ENCODE measurements at regions not wholly inside any gene's neighbourhood (a gene's known extent, or its start where the extent isn't known, plus 50 kb on each side); places are given as distances from the start of the nearest gene placed in this dataset.

DNA sequence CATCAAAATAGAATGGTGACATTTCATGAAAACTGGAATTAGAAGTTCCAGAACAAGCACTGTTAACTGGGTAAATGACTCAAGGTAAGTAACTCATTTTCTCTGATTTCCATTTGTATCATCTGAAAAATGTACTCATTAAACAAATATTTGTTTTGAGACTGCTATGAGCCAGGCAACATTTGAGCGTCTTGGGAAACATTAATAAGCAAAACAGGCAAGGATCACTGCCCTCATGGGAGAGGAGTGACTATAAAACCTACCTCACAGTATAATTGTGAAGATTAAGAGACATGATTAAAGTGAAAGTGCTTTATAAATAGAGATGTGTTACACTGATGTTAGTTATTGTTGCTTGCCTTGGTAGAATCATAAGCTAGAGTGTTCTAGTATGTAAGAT is 711.8 kb upstream of the UBE2E2 start:
- H2BK15ac ChIP-seq (ENCODE audit: low read length), result no peak overlapping the region
- H3K27ac ChIP-seq (ENCODE audit: low read depth, low read length), result no peak overlapping the region
- H2AK5ac ChIP-seq (ENCODE audit: low read depth, low read length), result no peak overlapping the region
- no peak overlapping the region for H3K56ac ChIP-seq (replicated peaks; ENCODE audit: insufficient read length, low read depth, low read length)
- no peaks in the 10 kb centered on the region; the same call in 1 of the 2 replicates for H3K23me2 ChIP-seq (ENCODE audit: low read depth, low read length)
- WGBS, 2 experiments (ENCODE audit: extremely low coverage in 1 of 2, insufficient coverage in 1 of 2, insufficient read length in 1 of 2, insufficient replicate concordance in 2 of 2, low coverage in 1 of 2, low lambda C conversion rate in 2 of 2, missing lambda C conversion rate in 1 of 2), result 92% methylated on average over 1 of the region's 1 CpG; no CpG with 5 or more reads in 1 of the 2 experiments
- H3K79me2 ChIP-seq (ENCODE audit: control insufficient read depth in 1 of 2, insufficient read depth in 2 of 2, low read length in 2 of 2), result no peaks in the 10 kb centered on the region
- no peaks in the 10 kb centered on the region for H4K20me1 ChIP-seq (replicated peaks in 1 of 2; ENCODE audit: control insufficient read depth in 1 of 2, insufficient read depth in 2 of 2, low read length in 2 of 2)
- no peak overlapping the region for H4K5ac ChIP-seq (ENCODE audit: insufficient read length, low read depth, low read length)
- no peak overlapping the region for H4K8ac ChIP-seq (ENCODE audit: extremely low read depth, insufficient read depth, low read length)
- FAIRE-seq (no peak), DNase-seq (ENCODE audit: low read depth in 1 of 2, low spot score in 2 of 2) (no peak)
- no peaks in the 10 kb centered on the region for H3K36me3 ChIP-seq (ENCODE audit: control insufficient read depth in 2 of 4, insufficient read depth in 4 of 4, low read length in 3 of 4)
- H3K18ac ChIP-seq (ENCODE audit: extremely low read depth, low read length), result no peak overlapping the region
- H3K14ac ChIP-seq (ENCODE audit: insufficient read length), result no peak overlapping the region
- H2BK12ac ChIP-seq (ENCODE audit: low read depth, low read length), result no peak overlapping the region
- POLR2A ChIA-PET (ENCODE audit: partially characterized antibody), result no interaction called here
- H3K4ac ChIP-seq (replicated peaks; ENCODE audit: insufficient read length, low read depth, low read length), result no peak overlapping the region
- TF ChIP-seq RNF2 (IDR thresholded peaks at IDR 0.05; ENCODE audit: borderline replicate concordance, low read depth, low read length, missing control alignments, poor library complexity, severe bottlenecking) (no peak), NRF1 (IDR thresholded peaks at IDR 0.05; ENCODE audit: low read depth, low read length) (no peak), KDM1A (IDR thresholded peaks at IDR 0.05; ENCODE audit: borderline replicate concordance, low read length) (no peak), SP4 (IDR thresholded peaks at IDR 0.05; ENCODE audit: low read length) (no peak), MAFK (IDR thresholded peaks at IDR 0.05; ENCODE audit: low read depth, low read length) (no peak), POLR2AphosphoS5 (IDR thresholded peaks at IDR 0.05; ENCODE audit: low read depth, low read length) (no peak)
- TF ChIP-seq, protein P1, sequence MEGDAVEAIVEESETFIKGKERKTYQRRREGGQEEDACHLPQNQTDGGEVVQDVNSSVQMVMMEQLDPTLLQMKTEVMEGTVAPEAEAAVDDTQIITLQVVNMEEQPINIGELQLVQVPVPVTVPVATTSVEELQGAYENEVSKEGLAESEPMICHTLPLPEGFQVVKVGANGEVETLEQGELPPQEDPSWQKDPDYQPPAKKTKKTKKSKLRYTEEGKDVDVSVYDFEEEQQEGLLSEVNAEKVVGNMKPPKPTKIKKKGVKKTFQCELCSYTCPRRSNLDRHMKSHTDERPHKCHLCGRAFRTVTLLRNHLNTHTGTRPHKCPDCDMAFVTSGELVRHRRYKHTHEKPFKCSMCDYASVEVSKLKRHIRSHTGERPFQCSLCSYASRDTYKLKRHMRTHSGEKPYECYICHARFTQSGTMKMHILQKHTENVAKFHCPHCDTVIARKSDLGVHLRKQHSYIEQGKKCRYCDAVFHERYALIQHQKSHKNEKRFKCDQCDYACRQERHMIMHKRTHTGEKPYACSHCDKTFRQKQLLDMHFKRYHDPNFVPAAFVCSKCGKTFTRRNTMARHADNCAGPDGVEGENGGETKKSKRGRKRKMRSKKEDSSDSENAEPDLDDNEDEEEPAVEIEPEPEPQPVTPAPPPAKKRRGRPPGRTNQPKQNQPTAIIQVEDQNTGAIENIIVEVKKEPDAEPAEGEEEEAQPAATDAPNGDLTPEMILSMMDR (IDR thresholded peaks at IDR 0.05; ENCODE audit: control extremely low read depth in 1 of 3, insufficient read depth in 1 of 3, low read depth in 1 of 3, low read length in 3 of 3), result no peak
- no peaks in the 10 kb centered on the region; a peak in 1 of 7 replicates for H3K4me1 ChIP-seq (replicated peaks in 1 of 4; ENCODE audit: control insufficient read depth in 3 of 4, insufficient read depth in 4 of 4, low read length in 3 of 4)
- no peak overlapping the region for H2AFZ ChIP-seq (ENCODE audit: low read length)
- no peak overlapping the region for H2BK5ac ChIP-seq (ENCODE audit: low read depth, low read length)
- no peak overlapping the region for H3K9ac ChIP-seq (replicated peaks in 1 of 4; ENCODE audit: extremely low read depth in 1 of 4, low read depth in 3 of 4, low read length in 3 of 4)
- no peak overlapping the region for H2BK120ac ChIP-seq (replicated peaks; ENCODE audit: low read depth, low read length)
- H3K23ac ChIP-seq (ENCODE audit: insufficient read length), result no peak overlapping the region
- no peaks in the 10 kb centered on the region for H3K79me1 ChIP-seq (ENCODE audit: low read depth, low read length)
- H3K4me3 ChIP-seq (ENCODE audit: extremely low read depth in 1 of 4, insufficient read depth in 2 of 4, low read depth in 3 of 4, low read length in 4 of 4), result no peak overlapping the region
- CTCF ChIA-PET (ENCODE audit: partially characterized antibody), result no interaction called here
- H4K91ac ChIP-seq (replicated peaks; ENCODE audit: insufficient read length, low read length), result no peak overlapping the region
- H2BK20ac ChIP-seq (ENCODE audit: low read length), result no peak overlapping the region
- no peak overlapping the region for H3K4me2 ChIP-seq (ENCODE audit: insufficient read depth in 1 of 2, low read depth in 2 of 2, low read length in 2 of 2)
- H3K27me3 ChIP-seq (replicated peaks in 1 of 4; ENCODE audit: control insufficient read depth in 3 of 4, extremely low read depth in 1 of 4, insufficient read depth in 3 of 4, low read length in 3 of 4), result peaks cover 0 to 7% (median 2%) of the 10 kb centered on the region in 4 experiments; a peak in 3 of 7 replicates
- no peaks in the 10 kb centered on the region for H3K9me3 ChIP-seq (ENCODE audit: insufficient read depth in 2 of 2, low read depth in 1 of 2, low read length in 1 of 2)

Data from H1 (cell line).